BLaER1 treated with 17β-estradiol and CSF1 and Interleukin-3, amounts not matched to agents 10 nM and 100 nM (cell line): ENCODE measurements at regions not wholly inside any gene's neighbourhood (a gene's known extent, or its start where the extent isn't known, plus 50 kb on each side); places are given as distances from the start of the nearest gene placed in this dataset.
A peak's percentile ranks its signal among the peaks of the same experiment; 100 is the strongest.

Experiments
- H3K27ac ChIP-seq, 11 experiments: shearing (Covaris generic); formaldehyde crosslinking; 2 replicates each; pipeline ENCODE4 v1.8.1; 2022
- H3K27me3 ChIP-seq, 11 experiments: shearing (Covaris generic); formaldehyde crosslinking; 2 replicates each; pipeline ENCODE4 v1.8.1; 2022
- H3K36me3 ChIP-seq, 11 experiments: shearing (Covaris generic); formaldehyde crosslinking; 2 replicates each; pipeline ENCODE4 v1.8.1; 2022
- H3K4me1 ChIP-seq, 10 experiments: shearing (Covaris generic); formaldehyde crosslinking; 2 replicates each; pipeline ENCODE4 v1.8.1; 2022
- H3K4me2 ChIP-seq, 11 experiments: shearing (Covaris generic); formaldehyde crosslinking; 2 replicates each; pipeline ENCODE4 v1.8.1; 2022
- H3K4me3 ChIP-seq, 10 experiments: shearing (Covaris generic); formaldehyde crosslinking; 2 replicates each; pipeline ENCODE4 v1.8.1; 2022
- H3K9ac ChIP-seq, 11 experiments: shearing (Covaris generic); formaldehyde crosslinking; 2 replicates each; pipeline ENCODE4 v1.8.1; 2022
- H3K9me3 ChIP-seq, 11 experiments: shearing (Covaris generic); formaldehyde crosslinking; replicated peaks in 1 of 11; 2 replicates each; pipeline ENCODE4 v1.8.1; 2022
- H4K20me1 ChIP-seq, 11 experiments: shearing (Covaris generic); formaldehyde crosslinking; 2 replicates each; pipeline ENCODE4 v1.8.1; 2022
- Cebpa-rat ChIP-seq, 11 experiments: shearing (Covaris generic); IDR thresholded peaks; 2 replicates each; pipeline ENCODE4 v1.8.1; 2022

DNA sequence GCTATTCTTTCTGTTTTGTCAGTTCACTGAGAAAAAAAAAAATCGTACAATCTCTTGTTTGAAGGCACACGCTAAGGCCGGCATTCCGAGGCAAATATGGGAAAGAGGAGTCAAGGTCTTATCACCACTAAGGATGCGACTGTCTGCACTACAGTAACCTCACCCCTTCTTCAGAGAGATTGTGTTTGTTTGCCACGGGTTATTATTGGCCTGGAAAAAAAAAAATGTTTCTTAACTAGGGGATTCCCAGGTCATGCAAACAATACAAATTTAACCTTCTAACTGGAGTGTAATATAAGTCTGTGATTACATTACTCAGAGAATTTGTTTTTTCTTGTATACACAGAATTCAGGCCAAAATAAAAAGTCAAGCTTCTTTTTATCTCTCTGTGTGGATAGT lies 168.3 kb downstream of the TMA16 start:
- Histone ChIP-seq H3K4me2 (peak overlapping the region in 10 of 11 experiments; percentile 37 to 95 (median 63); a peak in 15 of 22 replicates), H3K36me3 (no peaks in the 10 kb centered on the region), H3K4me1 (peaks cover 39 to 78% (median 59%) of the 10 kb centered on the region in 10 experiments), H4K20me1 (no peaks in the 10 kb centered on the region), H3K27ac (peak overlapping the region in 9 of 11 experiments; percentile 18 to 95 (median 85); a peak in 15 of 22 replicates), H3K27me3 (no peaks in the 10 kb centered on the region), H3K9me3 (peaks cover 0 to 18% (median 5%) of the 10 kb centered on the region in 11 experiments; a peak in 10 of 22 replicates), H3K4me3 (no peak overlapping the region), H3K9ac (peak overlapping the region in 4 of 11 experiments; percentile 58 to 88 (median 80); a peak in 7 of 22 replicates)
- TF ChIP-seq Cebpa-rat (IDR thresholded peaks at IDR 0.05) = no peak

DNA sequence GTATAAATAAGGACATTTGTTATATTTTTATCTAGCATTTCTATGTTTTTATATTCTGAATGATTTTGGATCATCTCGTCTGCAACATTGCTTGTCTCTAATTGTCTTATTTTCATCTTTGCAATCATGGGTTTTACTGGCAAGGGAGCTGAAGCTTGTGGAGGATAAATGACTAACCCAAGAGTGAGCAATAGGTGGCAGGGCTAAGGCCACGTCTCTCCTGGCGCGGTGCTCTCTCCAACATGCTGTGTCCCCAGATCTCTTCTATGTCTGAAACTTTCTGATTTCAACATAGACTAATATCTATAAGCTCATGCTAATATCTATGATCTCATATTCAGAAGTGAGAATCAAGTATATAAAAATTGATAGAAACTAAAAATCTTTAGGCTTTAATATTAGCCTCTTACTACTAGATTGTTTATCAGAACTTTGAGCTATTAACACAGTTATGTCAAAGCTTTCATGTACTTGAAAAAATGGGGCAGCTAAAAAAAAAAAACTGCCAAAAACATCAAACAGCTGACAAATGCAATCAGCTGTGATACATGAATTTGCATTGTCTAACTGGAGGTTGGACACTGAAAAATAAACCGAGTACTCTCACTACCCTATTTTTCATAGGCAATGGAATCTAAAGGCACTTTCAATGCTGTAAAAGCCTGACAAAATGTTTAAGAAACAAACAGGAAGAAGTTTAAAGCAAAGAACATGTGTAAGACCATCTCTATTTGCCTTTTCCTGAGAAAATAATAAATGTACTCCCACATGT lies 169.2 kb downstream of the TMA16 start:
- H3K9me3 ChIP-seq = peaks cover 0 to 11% (median under 1%) of the 10 kb centered on the region in 11 experiments; a peak in 5 of 22 replicates
- H3K27me3 ChIP-seq = no peaks in the 10 kb centered on the region
- H3K27ac ChIP-seq = peak overlapping the region; percentile 17 to 95 (median 78); a peak in 17 of 22 replicates
- peak overlapping the region in 8 of 11 experiments; percentile 9 to 88 (median 38); a peak in 10 of 22 replicates for H3K9ac ChIP-seq
- H3K4me3 ChIP-seq = no peak overlapping the region
- H3K36me3 ChIP-seq = no peaks in the 10 kb centered on the region
- TF ChIP-seq Cebpa-rat (IDR thresholded peaks at IDR 0.05) = no peak
- no peaks in the 10 kb centered on the region for H4K20me1 ChIP-seq
- peaks cover 39 to 81% (median 59%) of the 10 kb centered on the region in 10 experiments for H3K4me1 ChIP-seq
- peak overlapping the region; percentile 37 to 95 (median 59); a peak in 20 of 22 replicates for H3K4me2 ChIP-seq

DNA sequence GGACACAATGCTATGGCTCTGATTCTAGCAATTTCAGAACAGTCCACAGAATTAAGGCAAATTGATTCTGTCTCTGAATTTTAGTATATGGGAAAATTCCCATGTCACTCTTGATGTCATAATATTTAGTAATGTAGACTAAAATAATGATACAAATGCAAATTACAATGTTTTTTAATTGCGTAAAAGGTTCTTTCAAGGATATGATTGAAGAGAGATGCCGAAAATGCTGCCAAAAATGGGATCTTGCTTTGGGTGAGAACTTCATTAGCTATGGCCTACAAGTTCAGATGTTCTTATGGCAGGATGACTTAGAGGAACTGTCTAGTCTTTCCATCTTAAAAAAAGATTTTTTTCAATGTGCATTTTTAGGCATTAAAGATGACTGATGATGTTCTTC lies 170.6 kb downstream of the TMA16 start:
- H3K9ac ChIP-seq = peak overlapping the region in 6 of 11 experiments; percentile 49 to 88 (median 75); a peak in 10 of 22 replicates
- no peaks in the 10 kb centered on the region for H3K36me3 ChIP-seq
- peaks cover 0 to 2% (median 0%) of the 10 kb centered on the region in 11 experiments; a peak in 3 of 22 replicates for H3K9me3 ChIP-seq
- H3K4me1 ChIP-seq = peaks cover 39 to 81% (median 59%) of the 10 kb centered on the region in 10 experiments
- peak overlapping the region in 10 of 11 experiments; percentile 21 to 95 (median 82); a peak in 17 of 22 replicates for H3K27ac ChIP-seq
- H3K27me3 ChIP-seq = no peaks in the 10 kb centered on the region
- peak overlapping the region; percentile 1 to 95 (median 67); a peak in 15 of 22 replicates for H3K4me2 ChIP-seq
- 0 out of 20 replicates have a peak overlapping the region, but pooled peaks of 1 of the 10 experiments have one; percentile 19 for H3K4me3 ChIP-seq
- TF ChIP-seq Cebpa-rat (IDR thresholded peaks at IDR 0.05) = no peak
- H4K20me1 ChIP-seq = no peaks in the 10 kb centered on the region

DNA sequence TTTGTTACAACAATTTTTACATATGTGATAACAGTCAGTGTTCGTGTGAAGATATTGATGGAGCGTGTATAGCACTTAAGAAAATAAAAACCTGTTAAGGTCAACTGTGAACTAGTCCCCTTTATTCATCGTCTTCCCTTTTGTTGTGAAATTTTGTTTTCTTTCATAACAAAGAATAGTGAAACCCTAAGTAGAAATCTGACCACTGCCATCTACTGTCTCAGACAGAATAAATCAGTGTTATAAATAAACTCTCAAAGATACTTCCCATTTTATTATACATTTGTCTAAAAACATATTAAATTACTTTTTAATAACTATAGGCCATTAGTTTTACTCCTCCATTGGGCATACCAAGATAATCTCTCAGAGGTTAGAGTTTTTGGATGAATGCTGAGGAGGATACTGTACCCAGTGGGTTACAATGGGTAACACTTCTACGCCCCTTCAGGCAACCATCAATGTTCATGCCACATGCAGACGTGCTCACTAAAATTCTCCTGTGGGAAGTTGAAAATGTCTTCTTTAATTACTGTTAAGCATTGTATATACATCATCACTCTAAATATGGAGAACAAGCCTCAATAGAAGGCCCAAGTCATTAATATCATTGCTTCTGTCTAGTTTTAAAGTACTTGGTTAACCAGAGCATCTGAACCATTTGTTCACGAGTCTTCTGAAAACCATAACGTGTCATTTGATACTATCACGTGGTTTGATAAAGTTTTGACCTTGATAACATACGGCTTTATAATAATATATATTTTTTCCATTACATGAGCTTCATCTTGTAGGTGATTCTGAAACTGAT lies 171.2 kb downstream of the TMA16 start:
- Histone ChIP-seq H3K27ac (peak overlapping the region in 10 of 11 experiments; percentile 21 to 95 (median 82); a peak in 17 of 22 replicates), H3K4me2 (peak overlapping the region; percentile 36 to 95 (median 67); a peak in 18 of 22 replicates), H3K4me3 (no peak overlapping the region), H3K9me3 (no peaks in the 10 kb centered on the region), H3K4me1 (peaks cover 39 to 78% (median 59%) of the 10 kb centered on the region in 10 experiments), H3K27me3 (no peaks in the 10 kb centered on the region), H3K36me3 (no peaks in the 10 kb centered on the region), H3K9ac (peak overlapping the region in 6 of 11 experiments; percentile 54 to 88 (median 75); a peak in 10 of 22 replicates), H4K20me1 (no peaks in the 10 kb centered on the region)
- TF ChIP-seq Cebpa-rat (IDR thresholded peaks at IDR 0.05) = no peak

DNA sequence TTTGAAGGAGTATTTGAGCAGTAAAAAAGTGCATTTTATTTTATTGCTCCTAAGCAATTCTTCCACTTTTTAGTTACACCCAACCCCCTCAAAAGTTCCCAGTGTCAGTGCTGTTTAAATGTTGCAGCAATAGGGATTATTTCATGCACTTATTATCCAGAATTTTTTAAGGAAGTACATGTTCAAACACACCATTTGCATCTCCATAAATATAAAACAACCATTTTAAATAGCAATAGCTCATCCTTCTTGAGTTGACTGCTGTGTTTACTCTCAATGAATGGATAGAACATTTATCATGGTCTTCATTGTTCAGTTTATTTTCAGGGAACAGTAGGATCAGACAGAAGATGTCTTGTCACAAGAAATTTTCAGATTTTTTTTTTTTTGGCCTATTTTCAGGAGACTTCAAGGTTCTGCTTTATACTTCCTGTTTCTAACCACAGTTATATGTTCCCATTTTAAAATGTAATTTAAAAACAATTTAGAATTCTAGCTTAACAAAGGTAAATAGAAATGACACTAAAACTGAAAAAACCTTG lies 171.9 kb downstream of the TMA16 start:
- Histone ChIP-seq H3K9me3 (no peaks in the 10 kb centered on the region), H3K4me2 (peak overlapping the region; percentile 19 to 95 (median 67); a peak in 19 of 22 replicates), H3K36me3 (no peaks in the 10 kb centered on the region), H3K27ac (peak overlapping the region in 8 of 11 experiments; percentile 55 to 95 (median 86); a peak in 16 of 22 replicates), H3K4me1 (peaks cover 39 to 71% (median 55%) of the 10 kb centered on the region in 10 experiments), H3K4me3 (no peak overlapping the region), H3K9ac (peak overlapping the region in 6 of 11 experiments; percentile 54 to 88 (median 75); a peak in 11 of 22 replicates), H4K20me1 (no peaks in the 10 kb centered on the region), H3K27me3 (no peaks in the 10 kb centered on the region)
- no peak for TF ChIP-seq Cebpa-rat (IDR thresholded peaks at IDR 0.05)

DNA sequence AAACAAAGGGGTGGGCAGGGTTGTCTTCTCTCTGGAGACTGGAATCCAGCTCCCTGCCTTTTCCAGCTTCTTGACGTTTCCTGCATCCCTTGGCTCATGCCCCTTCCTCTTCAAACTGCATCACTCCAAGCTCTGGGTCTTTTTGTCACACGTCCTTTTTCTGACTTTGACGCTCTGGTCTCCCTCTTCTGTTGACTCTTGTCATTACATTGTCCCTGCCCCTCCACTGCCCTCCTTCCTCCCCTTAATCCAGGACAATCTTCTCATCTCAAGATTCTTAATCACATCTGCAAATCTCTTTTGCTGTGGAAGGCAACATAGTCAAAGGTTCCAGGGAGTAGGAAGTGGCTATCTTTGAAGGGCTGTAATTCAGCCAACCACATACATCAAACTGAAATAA lies 178.3 kb downstream of the TMA16 start:
- Histone ChIP-seq H3K4me3 (no peak overlapping the region), H3K27me3 (no peaks in the 10 kb centered on the region), H3K27ac (peak overlapping the region in 1 of 11 experiments; percentile 17; a peak in 1 of 22 replicates), H3K9ac (no peak overlapping the region), H4K20me1 (no peaks in the 10 kb centered on the region), H3K36me3 (no peaks in the 10 kb centered on the region), H3K4me2 (no peak overlapping the region), H3K9me3 (no peaks in the 10 kb centered on the region), H3K4me1 (peaks cover 0 to 20% (median 6%) of the 10 kb centered on the region in 10 experiments; a peak in 10 of 20 replicates)
- TF ChIP-seq Cebpa-rat (IDR thresholded peaks at IDR 0.05) = no peak

DNA sequence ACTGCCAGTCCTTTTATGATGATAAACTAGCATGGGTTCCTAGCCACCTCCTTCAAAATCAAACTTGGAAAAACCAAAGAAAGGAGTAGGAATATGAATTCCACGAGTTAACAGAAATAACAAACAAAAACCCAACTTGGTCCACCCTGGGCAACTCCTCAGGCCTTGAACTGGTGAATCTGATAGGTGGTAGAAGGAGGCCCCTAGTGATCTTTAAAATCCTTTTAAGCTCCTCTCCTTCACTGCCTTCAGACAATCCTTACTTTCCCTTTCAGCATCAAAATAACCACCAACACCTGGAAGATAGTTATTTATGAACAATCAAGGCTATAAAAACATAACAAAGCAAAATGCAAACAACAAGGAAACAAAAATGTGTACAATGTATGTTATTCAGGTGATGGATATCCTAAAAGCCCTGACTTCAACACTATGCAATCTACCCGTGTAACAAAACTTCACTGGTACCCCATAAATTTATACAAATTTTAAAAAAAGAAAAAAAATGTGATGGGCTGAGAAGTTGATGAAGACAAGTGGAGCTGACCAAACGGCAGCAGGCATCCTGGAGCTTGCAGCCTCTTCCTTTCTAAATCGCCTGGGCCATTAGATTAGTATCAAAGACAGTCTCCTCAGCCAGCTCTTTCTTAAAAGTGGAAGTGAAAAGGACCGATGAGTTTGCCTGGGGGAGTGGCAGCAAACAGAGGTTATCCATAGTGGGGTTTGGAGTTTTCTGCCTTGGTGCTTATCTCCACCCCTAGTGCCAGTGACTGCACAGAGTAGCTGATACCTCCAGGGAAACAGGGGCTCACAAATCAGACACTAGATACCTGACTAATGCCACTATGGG lies 179.6 kb downstream of the TMA16 start:
- H3K9me3 ChIP-seq = no peaks in the 10 kb centered on the region
- H4K20me1 ChIP-seq = no peaks in the 10 kb centered on the region
- H3K4me3 ChIP-seq = no peak overlapping the region
- H3K36me3 ChIP-seq = no peaks in the 10 kb centered on the region
- peak overlapping the region in 4 of 11 experiments; percentile 8 to 55 (median 44); a peak in 10 of 22 replicates for H3K4me2 ChIP-seq
- H3K27ac ChIP-seq = peak overlapping the region in 2 of 11 experiments; percentile 5 to 9; a peak in 4 of 22 replicates
- peaks cover 0 to 22% (median 6%) of the 10 kb centered on the region in 10 experiments; a peak in 10 of 20 replicates for H3K4me1 ChIP-seq
- TF ChIP-seq Cebpa-rat (IDR thresholded peaks at IDR 0.05) = no peak
- no peak overlapping the region for H3K9ac ChIP-seq
- H3K27me3 ChIP-seq = no peaks in the 10 kb centered on the region
